Kasumi-1 (cell line): ENCODE measurements at regions not wholly inside any gene's neighbourhood (a gene's known extent, or its start where the extent isn't known, plus 50 kb on each side); places are given as distances from the start of the nearest gene placed in this dataset.

ENCODE experiments used
- DNase-seq, 2 experiments: peaks; one replicate each; lab custom pipeline; 2025; lab: John Stamatoyannopoulos, UW

- no peak for DNase-seq
Observed at GRCh38 chr4:181498148-181498547, 745.1 kb upstream of the TENM3 start.

- DNase-seq = no peak
Observed at GRCh38 chr4:181502611-181503010, 740.6 kb upstream of the TENM3 start.

DNA sequence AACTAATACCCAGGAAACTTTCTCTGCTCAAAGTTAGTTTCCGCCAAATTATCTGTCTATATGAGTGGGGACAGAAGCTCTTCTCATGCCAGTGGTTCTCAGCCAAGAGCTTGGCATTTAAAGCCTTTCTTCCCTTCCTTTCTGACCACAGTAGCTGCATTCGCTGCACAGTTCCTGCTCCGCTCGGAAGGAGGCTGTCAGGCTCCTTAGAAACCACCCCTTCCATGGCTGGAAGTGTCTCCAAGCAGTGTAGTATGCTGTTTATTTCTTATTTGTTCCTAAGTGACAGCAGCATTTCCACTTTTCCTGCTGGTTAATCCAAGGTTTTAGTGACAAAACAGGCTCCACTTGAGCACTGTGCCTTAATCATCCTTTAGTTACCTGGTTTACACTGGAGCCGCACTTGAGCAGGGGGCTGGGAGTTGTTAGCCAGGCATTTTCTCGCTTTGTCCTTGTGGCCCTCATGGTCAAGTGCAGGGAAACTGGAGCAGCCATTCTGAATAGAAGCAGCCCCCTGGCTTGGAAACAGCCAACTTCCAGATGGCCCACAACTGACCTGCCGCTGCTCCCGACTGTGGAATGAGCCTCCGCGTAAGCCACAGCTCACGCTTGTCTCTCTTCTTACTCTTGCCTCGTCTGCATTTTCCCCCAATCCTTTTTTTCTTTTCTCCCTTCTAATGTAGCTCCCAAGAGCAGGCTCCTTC lies 739.4 kb upstream of the TENM3 start:
- no peak for DNase-seq

DNA sequence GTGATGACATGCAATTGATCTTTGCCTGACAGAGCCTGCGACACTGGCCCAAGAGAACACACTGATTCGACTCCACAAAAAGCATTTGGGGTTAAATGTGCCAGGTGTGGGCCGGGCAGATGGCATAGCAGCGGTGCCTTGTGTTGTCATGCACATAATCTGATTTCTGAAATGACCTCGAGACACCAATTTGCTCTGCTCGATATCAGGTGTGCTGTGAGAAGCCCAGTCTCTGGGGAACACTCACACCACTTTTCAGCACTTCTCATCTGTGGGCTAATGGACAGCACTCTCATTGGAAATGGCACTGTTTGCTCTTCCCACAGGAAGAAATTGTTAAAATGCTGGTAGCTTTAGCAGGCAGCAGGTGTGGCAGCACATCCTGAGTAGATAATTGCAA lies 738.3 kb upstream of the TENM3 start:
- no peak for DNase-seq

DNA sequence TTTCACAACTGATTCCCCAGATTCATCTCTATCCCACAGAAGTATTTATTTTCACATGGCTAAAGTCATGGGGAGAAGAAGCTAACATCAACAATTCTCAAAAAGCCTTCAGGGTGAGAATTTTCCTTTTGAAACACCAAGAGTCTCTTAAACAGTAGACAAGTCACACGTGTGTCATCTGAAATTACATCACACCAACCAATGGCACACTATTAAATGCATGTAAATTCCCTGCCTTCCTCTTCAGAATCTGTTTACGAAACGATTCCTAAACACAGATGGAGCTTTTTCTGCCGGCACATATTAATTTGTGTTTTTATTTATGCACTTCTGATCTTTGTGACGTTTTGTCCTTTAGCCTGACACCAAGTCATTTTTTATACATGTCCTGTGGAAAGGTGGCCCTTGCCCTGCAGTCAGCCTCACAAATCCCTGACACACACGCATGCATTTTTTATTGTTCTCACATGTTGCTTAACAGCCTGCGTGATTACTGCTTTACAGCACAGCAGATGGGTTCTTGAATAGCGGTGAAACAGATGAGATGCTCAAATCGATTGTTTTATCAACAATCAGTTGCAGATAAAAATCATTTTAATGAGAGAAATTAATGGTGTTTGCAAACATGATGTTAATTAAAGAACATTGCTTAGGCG lies 735.9 kb upstream of the TENM3 start:
- DNase-seq = no peak

DNA sequence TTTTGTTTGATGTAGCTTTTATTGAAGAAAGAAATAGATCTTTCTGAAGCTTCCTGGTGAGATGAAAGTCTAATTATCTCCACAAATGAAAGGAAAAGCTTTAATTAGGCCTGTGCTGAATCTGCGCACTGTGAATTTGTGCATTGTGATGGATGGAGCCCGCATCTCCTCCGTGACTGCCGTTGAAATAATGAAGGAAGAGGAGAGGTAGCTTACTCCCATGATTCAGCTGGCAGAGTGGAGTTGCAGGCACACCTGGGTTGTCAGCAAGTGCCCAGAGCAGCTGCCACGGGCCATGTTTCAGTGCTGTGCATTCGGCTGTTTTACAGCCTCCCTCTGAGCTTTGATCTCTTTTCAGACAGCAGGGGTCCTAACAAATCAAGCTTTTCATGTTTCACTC lies 735.3 kb upstream of the TENM3 start:
- DNase-seq = no peak

DNA sequence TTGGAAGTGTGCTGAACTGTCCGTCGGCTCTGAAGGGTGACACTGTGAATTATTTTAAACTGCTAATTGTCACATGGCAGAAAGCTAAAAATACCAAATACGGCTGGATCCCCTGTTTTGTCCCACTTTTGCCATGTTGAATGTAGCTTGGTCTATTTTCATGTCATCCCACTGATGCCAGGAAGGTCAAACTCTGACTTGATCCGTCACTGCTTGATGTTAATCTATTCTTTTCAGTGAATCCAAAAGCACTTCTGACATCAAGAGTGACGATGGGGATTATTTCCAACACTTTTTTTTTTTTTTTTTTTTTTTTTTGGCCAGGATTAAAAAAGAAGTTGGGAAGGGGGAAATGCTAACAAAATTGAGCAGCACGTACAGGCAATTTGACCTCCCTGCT lies 734.6 kb upstream of the TENM3 start:
- no peak for DNase-seq

DNA sequence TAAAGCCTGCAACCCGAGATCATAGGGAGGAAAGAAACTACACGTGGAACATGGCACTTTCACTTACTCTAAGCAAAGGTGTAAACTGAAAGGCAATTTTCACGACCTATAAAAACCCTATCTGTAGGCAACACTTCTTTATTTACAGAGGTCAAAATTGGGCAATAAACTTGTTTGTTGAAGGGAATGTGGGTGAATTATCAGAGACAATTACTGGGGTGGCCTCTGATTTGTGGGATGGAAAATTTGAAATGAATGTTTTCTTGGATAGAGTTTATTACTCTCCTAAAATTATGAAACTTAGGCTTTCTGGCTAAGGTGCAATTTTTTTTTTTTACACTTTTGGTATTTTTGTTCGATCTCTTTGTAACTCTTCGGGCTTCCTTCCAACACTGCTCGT lies 734.1 kb upstream of the TENM3 start:
- no peak for DNase-seq

GRCh38 chr4:181517491-181517890 lies 725.7 kb upstream of the TENM3 start:
- no peak for DNase-seq

- no peak for DNase-seq
Observed at GRCh38 chr4:181520790-181521189, 722.4 kb upstream of the TENM3 start.

- DNase-seq = no peak
Observed at GRCh38 chr4:181523973-181524372, 719.2 kb upstream of the TENM3 start.

DNA sequence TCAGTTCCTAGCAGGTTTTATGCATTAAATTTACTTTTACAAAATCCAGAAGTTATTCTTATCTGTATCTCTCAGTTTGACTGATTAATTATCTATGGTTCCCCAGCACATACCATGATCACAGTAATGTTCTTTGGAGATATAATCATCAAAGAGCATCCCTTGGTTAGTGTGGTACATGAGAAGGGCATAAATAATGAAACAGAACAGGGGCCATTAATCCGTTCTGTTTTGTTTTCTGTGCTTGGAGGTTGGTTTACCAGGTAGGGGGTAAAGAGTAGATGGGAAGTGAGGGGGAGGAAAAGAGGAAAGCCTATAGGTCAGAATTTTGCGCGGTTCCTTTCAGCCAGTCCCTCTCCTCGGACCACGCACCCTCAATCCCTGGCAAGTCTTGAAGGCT lies 718.7 kb upstream of the TENM3 start:
- no peak for DNase-seq

DNA sequence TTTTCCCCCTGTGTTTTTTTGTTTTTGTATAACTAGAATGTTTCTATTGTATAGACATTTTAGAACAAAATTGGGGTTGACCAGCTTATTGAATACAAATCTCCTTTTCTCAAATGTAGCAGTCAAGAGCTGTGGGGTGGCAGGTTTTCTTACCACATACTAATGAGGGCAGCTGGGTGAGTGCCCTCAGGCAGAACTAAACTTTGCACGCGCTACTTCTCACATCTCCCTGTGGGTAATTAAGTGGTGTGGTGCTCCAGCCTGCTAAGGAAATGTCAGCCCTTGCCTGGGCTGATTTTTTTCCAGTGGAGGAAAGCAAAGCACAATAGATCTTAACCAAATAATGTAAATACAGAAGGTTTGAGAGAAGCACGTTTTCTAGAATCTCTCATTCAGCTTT lies 717.6 kb upstream of the TENM3 start:
- no peak for DNase-seq

DNA sequence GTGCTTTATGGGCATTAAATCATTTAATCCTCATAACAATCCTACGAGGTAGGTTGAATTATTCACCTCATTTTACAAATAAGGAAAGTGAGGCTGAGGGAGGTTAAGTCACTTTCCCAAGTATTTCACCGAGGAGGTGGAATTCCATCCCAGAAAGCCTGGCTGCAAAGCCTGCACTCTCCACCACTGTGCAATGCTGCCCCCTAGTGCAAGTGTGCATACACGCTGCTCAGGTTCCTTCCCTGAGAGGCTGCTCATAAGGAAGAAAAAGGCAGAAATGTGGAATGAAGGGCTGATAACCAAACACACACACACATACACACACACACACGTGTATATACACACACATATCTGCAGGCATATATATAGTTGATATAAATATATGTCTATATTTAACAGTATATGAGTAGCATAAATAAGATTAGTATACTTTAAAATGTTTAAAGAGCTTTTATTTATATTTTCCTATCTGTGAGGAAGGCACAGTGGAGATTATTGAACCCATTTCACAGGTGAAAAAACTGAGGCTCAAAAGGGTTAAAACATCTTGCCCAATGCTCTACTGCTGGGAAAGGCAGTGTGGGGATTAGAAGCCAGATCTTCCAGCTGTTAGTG lies 714.5 kb upstream of the TENM3 start:
- DNase-seq = peak; percentile 43 to 59

DNA sequence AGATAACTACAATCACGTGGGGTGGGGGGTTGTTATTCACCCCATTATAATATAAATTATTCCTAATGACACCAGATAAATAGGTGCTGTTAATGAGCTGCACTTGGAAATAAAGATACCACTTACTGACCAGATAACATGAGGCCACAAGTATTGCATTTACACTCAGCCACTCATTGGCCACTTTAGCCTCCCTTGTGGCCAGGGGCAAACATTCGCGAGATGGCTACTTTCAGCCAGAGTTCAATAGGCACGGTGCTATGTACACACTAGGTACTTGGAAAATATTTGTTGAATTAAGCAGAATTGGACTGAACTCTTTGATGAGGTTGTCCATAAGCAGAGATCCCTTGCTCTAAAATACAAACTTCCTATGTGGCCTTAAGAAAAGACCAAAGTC lies 713.7 kb upstream of the TENM3 start:
- DNase-seq = no peak

- DNase-seq = no peak
Observed at GRCh38 chr4:181536196-181536746, 706.9 kb upstream of the TENM3 start.

GRCh38 chr4:181536811-181537434 lies 706.3 kb upstream of the TENM3 start:
- no peak for DNase-seq

DNA sequence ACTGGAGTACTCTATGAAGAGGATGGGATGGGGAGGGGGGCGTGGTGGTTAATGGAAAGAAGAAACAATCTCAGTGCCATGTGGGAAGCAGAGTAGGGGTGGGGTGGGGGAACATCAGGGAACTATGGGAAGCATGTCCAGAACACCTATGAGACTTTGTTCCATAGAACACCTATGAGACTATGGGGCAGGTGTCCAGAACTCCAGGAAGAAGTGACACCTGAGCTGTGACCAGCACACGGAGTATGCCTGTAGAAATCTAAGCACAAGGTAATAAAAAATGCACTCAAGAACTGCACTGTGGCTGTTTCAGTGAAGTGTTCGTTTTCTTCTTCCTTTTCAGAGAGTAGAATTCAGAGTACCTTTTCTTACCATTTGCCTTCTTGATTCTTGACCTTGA lies 704.8 kb upstream of the TENM3 start:
- no peak for DNase-seq

GRCh38 chr4:181541396-181541795 lies 701.8 kb upstream of the TENM3 start:
- DNase-seq = no peak

DNA sequence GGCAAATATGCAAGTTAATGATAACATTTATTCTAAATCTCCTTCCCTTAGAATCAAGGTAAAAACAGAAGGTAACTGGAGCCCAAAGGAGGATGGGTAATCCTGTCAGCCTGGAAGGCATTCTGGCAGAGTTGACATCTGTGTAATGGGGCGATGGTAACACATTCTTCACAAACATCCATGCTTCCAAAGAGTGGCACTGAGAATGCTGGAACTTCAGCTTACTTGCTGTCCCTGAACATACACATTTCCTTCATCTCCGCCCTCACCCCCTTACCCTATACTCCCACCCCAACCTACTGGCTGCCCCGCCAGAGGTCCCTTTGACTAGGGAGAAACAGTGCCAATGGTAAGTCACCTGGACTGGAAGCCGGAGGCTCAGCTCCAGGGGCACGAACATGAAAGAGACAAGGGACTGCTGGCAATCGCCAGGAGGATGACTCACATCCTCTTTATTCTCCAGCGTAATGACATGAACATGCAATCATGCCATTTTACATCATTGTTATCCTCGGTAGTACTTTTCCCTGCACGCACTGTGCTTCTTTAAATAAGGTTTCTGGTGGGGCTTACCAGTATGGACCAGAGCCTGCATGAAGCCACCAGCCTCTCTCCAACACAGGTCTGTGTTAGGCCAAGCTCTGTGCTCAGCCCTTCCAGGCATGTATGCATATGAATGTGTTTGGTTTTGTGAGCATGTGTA lies 694.2 kb upstream of the TENM3 start:
- DNase-seq = no peak

- DNase-seq = no peak
Observed at GRCh38 chr4:181549576-181550188, 693.5 kb upstream of the TENM3 start.

- DNase-seq = no peak
Observed at GRCh38 chr4:181550381-181550780, 692.8 kb upstream of the TENM3 start.
